ENCODE measurements at regions not wholly inside any gene's neighbourhood (a gene's known extent, or its start where the extent isn't known, plus 50 kb on each side); places are given as distances from the start of the nearest gene placed in this dataset.

DNA sequence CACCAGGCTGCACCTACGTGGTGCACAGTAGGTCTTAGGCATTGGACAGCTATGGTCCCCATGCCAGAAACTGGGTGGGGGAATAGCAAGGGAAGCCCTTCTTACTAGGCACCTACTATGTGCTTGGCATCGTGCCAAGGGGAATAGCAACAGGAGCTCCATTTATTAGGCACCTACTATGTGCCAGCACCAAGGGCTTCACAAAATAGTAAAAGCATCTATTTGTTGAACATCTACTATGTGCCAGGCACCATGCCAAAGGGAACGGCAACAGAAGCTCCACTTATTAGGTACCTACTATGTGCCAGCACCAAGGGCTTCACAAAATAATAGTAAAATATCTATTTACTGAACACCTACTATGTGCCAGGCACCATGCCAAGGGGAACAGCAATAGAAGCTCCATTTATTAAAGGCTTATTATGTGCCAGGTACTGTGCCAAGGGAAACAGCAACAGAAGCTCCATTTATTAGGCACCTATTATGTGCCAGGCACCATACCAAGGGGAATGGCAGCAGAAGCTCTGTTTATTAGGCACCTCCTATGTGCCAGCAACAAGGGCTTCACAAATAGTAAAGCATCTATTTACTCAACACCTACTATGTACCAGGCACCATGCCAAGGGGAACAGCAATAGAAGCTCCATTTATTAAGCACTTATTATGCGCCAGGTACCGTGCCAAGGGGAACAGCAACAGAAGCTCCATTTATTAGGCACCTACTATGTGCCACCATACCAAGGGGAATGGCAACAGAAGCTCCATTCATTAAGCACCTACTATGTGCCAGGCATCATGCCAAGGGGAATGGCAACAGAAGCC, 108.5 kb downstream of the PTPRS start:
- no peak overlapping the region for H2AFZ ChIP-seq (ENCODE audit: low read depth, low read length)
- H3K9me2 ChIP-seq (ENCODE audit: insufficient read depth, low read length) = no peaks in the 10 kb centered on the region
- H3K27me3 ChIP-seq (ENCODE audit: insufficient read depth, low read depth, low read length) = no peaks in the 10 kb centered on the region
- no peak for TF ChIP-seq EP300 (conservative IDR thresholded peaks at IDR 0.05; ENCODE audit: poor library complexity, severe bottlenecking)
- TF ChIP-seq POLR2AphosphoS5 (IDR thresholded peaks at IDR 0.05) = no peak
- TF ChIP-seq, protein P1, sequence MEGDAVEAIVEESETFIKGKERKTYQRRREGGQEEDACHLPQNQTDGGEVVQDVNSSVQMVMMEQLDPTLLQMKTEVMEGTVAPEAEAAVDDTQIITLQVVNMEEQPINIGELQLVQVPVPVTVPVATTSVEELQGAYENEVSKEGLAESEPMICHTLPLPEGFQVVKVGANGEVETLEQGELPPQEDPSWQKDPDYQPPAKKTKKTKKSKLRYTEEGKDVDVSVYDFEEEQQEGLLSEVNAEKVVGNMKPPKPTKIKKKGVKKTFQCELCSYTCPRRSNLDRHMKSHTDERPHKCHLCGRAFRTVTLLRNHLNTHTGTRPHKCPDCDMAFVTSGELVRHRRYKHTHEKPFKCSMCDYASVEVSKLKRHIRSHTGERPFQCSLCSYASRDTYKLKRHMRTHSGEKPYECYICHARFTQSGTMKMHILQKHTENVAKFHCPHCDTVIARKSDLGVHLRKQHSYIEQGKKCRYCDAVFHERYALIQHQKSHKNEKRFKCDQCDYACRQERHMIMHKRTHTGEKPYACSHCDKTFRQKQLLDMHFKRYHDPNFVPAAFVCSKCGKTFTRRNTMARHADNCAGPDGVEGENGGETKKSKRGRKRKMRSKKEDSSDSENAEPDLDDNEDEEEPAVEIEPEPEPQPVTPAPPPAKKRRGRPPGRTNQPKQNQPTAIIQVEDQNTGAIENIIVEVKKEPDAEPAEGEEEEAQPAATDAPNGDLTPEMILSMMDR (IDR thresholded peaks at IDR 0.05; ENCODE audit: poor library complexity, severe bottlenecking) = no peak
- TF ChIP-seq, protein P2, sequence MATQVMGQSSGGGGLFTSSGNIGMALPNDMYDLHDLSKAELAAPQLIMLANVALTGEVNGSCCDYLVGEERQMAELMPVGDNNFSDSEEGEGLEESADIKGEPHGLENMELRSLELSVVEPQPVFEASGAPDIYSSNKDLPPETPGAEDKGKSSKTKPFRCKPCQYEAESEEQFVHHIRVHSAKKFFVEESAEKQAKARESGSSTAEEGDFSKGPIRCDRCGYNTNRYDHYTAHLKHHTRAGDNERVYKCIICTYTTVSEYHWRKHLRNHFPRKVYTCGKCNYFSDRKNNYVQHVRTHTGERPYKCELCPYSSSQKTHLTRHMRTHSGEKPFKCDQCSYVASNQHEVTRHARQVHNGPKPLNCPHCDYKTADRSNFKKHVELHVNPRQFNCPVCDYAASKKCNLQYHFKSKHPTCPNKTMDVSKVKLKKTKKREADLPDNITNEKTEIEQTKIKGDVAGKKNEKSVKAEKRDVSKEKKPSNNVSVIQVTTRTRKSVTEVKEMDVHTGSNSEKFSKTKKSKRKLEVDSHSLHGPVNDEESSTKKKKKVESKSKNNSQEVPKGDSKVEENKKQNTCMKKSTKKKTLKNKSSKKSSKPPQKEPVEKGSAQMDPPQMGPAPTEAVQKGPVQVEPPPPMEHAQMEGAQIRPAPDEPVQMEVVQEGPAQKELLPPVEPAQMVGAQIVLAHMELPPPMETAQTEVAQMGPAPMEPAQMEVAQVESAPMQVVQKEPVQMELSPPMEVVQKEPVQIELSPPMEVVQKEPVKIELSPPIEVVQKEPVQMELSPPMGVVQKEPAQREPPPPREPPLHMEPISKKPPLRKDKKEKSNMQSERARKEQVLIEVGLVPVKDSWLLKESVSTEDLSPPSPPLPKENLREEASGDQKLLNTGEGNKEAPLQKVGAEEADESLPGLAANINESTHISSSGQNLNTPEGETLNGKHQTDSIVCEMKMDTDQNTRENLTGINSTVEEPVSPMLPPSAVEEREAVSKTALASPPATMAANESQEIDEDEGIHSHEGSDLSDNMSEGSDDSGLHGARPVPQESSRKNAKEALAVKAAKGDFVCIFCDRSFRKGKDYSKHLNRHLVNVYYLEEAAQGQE (IDR thresholded peaks at IDR 0.05; ENCODE audit: borderline replicate concordance) = no peak
- no peak for TF ChIP-seq MXI1 (conservative IDR thresholded peaks at IDR 0.05; ENCODE audit: poor library complexity, severe bottlenecking)
- TF ChIP-seq SMC3 (conservative IDR thresholded peaks at IDR 0.05; ENCODE audit: poor library complexity) = no peak
- TF ChIP-seq TAF1 (IDR thresholded peaks at IDR 0.05; ENCODE audit: low read depth) = no peak
- TF ChIP-seq RAD21 (conservative IDR thresholded peaks at IDR 0.05) = no peak
- TF ChIP-seq EZH2 (IDR thresholded peaks at IDR 0.05; ENCODE audit: borderline replicate concordance, insufficient read depth, low read length, poor library complexity, severe bottlenecking) = no peak
- H4K20me1 ChIP-seq (ENCODE audit: insufficient read depth) = no peaks in the 10 kb centered on the region
- H3K79me2 ChIP-seq (replicated peaks; ENCODE audit: insufficient read depth, low read length) = no peaks in the 10 kb centered on the region
- no peak overlapping the region for H3K9ac ChIP-seq (ENCODE audit: low read length)
- H3F3A ChIP-seq (ENCODE audit: insufficient read depth, low read length, poor library complexity, severe bottlenecking) = no peaks in the 10 kb centered on the region
- no peak overlapping the region for H3K4me3 ChIP-seq (ENCODE audit: low read length)
- no peaks in the 10 kb centered on the region for H3K9me3 ChIP-seq (ENCODE audit: low read length)
- peaks cover 27% of the 10 kb centered on the region for H3K36me3 ChIP-seq (ENCODE audit: insufficient read depth, low read length)
- H3K27ac ChIP-seq (ENCODE audit: low read length) = no peak overlapping the region
- no peak overlapping the region for H3K4me2 ChIP-seq (ENCODE audit: low read length)

DNA sequence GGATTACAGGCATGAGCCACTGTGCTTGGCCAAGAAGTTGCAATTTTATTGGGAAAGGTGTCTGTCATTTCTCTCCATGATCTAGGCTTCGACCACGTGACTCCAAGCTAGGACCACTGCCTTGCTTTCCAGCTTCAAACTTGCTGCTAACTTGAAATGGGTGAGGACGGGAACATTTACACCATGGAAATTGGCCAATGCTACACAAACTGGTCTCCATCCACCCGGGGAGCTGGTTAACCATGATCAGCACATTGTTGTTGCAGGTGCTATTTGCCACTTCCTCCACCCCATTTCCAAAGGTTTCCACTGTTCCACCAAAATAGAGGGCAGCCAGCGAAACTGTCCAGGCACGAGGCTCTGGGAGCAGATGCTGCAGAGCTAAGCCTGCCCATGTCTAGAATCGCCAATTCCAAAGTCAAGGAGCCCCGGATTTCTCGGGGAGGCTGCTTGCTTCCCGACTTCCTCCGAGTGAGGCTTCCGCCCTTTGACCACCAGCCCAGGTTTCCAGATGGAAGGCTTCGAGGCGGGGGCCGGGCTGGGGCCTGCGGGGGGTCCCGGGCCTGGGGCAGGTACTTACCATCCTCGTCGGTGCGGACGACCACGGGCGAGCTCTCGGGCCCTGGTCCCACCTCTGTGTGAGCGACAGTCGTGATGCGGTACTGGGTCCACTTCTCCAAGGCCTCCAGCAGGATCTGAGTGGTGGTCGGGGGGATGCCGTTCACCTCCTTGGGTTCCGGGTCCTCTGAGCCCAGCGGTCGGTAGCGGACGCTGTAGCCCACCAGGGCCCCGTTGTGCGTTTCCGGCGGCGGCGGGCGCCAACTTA, 109.7 kb downstream of the PTPRS start:
- Histone ChIP-seq H3K79me2 (replicated peaks; ENCODE audit: insufficient read depth, low read length) (no peaks in the 10 kb centered on the region), H2AFZ (ENCODE audit: low read depth, low read length) (no peak overlapping the region), H3K9me2 (ENCODE audit: insufficient read depth, low read length) (no peaks in the 10 kb centered on the region), H3K4me3 (ENCODE audit: low read length) (no peak overlapping the region), H3K9me3 (ENCODE audit: low read length) (no peaks in the 10 kb centered on the region), H3K36me3 (ENCODE audit: insufficient read depth, low read length) (peaks cover 22% of the 10 kb centered on the region), H4K20me1 (ENCODE audit: insufficient read depth) (no peaks in the 10 kb centered on the region), H3K27me3 (ENCODE audit: insufficient read depth, low read depth, low read length) (no peaks in the 10 kb centered on the region), H3K4me2 (ENCODE audit: low read length) (no peak overlapping the region), H3F3A (ENCODE audit: insufficient read depth, low read length, poor library complexity, severe bottlenecking) (no peaks in the 10 kb centered on the region), H3K27ac (ENCODE audit: low read length) (no peak overlapping the region), H3K9ac (ENCODE audit: low read length) (no peak overlapping the region)
- TF ChIP-seq, protein P2 (IDR thresholded peaks at IDR 0.05; ENCODE audit: borderline replicate concordance) = no peak
- TF ChIP-seq RAD21 (conservative IDR thresholded peaks at IDR 0.05) (no peak), SMC3 (conservative IDR thresholded peaks at IDR 0.05; ENCODE audit: poor library complexity) (no peak), EZH2 (IDR thresholded peaks at IDR 0.05; ENCODE audit: borderline replicate concordance, insufficient read depth, low read length, poor library complexity, severe bottlenecking) (no peak), MXI1 (conservative IDR thresholded peaks at IDR 0.05; ENCODE audit: poor library complexity, severe bottlenecking) (no peak), TAF1 (IDR thresholded peaks at IDR 0.05; ENCODE audit: low read depth) (no peak), POLR2AphosphoS5 (IDR thresholded peaks at IDR 0.05) (no peak)
